Umbilical cord (tissue), 1 donor: ENCODE measurements at regions not wholly inside any gene's neighbourhood (a gene's known extent, or its start where the extent isn't known, plus 50 kb on each side); places are given as distances from the start of the nearest gene placed in this dataset.
"Not testable (repeated sequence)": the region's sequence is repeated elsewhere in the genome, so short reads cannot be mapped to it uniquely, and the experiment has no call there.

Source experiments
- DNase-seq: peaks from one replicate; pipeline ENCODE4 v3.0.0-alpha.2; 2015; ENCODE audit warnings: low spot score

DNA sequence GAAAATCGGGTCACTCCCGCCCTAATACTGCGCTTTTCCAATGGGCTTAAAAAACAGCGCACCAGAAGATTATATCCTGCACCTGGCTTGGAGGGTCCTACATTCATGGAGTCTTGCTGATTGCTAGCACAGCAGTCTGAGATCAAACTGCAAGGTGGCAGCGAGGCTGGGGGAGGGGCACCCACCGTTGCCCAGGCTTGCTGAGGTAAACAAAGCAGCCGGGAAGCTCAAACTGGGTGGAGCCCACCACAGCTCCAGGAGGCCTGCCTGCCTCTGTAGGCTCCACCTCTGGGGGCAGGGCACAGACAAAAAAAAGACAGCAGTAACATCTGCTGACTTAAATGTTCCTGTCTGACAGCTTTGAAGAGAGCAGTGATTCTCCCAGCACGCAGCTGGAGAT is 150.6 kb upstream of the ANKFN1 start:
- DNase-seq: not testable (repeated sequence)

DNA sequence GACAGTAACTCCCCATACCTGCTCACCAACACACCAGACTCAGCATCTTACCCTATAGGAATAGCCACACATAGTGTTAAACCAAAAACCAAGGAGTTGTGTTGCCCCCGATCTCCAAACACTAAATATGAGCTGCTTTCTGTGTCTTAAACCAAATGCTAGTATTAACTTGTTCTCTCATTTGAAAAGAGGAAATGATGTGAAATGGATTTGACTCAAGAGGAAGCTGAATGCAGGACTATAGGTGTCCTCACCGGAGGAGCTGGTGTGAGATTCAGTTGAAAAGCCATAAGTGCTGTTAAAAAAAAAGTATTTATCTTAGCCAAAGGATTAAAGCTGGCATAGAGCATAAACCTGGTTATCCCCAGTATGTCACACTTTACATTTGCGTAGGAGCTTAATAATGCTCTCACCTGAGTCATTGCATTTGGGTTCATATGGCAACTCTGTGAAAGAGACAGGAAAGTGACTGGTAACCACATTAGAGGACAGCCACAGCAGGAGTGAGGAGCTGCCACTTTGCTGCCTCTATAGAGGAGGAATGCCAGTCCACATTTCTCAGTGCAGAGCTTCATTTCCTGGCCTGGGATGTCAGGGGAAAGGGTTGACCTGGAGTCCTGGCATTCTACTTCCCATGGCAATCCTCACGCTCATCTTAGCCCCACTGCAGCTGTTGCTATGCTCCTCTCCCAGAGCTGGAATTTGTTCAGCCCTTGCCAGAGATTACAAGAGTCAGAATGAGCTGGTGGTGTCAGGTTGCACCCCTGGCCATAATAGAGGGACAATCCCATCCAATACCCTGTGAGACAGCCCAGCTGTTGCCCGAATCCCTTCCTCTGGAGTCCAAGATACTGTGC is 143.3 kb upstream of the ANKFN1 start:
- DNase-seq: peak; percentile 59

DNA sequence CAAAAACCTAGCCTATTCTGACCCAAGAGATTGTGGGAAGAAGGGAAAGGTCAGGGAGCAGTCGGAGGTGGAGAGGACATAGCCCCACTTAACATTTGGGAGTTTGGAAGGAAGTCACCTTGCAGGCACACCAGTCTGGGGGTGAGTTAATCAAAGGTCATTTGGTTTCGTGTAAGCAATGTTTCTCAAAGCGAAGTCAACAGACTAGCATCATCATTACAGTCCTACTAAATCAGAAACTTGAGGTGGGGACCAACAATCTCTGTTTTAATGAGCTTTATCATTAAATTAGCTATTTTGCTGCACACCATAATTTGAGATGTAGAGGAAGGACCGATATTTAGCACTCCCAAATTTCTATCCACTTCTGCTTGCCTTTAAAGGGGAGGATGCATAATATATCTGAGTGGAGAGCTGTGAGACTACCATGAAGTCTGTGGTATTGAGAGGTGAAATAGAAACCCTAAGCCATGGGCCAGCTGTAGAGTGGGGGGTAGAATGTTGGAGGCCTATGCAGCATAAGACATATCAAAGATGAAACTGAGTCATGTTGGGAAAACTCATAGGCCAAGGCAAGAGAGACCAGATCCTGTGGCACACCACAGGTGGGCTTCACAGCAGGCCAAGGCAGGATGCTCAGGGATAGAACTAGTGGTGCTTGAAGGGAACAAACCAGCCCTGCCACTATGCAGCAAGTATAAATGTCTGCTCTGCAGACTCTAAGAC is 141.7 kb upstream of the ANKFN1 start:
- DNase-seq: no peak

DNA sequence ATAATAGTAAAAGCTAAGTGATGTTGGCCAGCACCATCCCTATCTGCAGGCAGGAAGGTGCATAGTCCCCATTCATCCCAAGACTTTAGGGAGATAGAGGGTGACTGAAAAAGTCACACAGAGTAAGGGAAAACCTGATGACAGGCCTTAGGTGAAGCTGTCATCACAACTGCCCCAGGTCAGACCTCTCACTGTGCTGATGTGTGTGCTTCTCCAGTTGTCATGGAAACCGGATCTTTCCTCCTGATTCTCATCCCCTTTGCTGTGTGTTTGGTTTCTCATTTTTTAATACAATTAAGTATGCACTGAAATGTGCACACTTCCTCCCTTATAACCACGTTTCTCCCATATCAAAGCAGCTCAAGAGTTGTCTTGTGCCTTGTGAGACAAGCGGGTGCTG is 135.1 kb upstream of the ANKFN1 start:
- DNase-seq: no peak

DNA sequence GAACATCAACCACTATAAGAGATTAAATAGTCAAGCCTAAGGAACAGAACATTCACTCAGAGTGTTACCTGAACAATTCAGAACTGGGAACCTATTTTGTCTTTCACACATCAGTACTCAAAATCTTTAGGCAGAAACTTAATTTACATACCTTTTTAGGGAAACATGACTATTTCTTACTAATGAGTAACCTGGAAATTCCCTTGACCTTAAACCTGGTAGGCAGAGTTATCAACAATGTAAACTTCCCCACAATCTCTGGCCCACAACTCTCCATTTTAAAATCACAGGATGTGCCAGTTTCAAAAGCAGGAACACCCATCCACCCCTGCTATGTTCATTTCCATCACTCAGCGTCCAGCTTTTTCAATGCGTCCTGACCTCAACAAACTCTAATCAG is 132.9 kb upstream of the ANKFN1 start:
- no peak for DNase-seq

DNA sequence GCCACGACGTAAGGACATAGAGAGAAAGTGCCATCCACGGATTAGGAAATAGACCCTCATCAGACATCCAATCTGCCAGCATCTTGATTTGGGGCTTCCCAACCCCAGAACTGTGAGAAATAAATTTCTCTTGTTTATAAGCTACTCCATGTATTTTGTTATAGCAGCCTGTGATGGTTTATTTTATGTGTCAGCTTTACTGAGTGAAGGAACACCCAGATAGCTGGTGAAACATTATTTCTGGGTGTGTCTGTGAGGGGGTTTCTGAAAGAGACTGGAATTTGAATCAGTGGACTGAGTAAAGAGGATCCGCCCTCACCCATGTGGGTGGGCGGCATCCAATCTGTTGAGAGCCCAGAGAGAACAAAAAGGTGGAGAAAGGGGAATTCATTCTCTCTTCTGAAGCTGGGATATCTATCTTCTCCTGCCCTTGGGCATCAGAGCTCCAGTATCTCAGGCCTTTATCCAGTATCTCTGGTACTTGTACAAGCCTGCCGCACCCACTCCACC is 131.5 kb upstream of the ANKFN1 start:
- no peak for DNase-seq

DNA sequence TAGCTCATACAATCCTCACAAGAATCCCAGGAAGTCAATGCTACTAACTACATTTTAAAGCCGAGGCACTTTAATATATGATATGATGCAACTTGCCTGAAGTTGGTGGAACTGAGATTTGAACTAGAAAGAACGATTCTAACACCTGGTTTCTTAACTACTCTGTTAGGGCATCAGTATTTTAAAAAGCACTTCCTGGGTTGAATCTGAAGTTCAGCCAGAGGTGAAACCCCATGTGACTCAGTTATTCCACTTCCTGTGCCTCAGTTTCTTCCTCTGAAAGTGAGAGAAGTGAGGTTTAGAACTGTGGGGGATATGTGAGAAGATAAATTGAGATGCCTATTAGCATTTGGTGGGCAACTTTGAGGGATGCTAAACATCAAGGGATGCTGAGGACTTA is 129.4 kb upstream of the ANKFN1 start:
- no peak for DNase-seq

DNA sequence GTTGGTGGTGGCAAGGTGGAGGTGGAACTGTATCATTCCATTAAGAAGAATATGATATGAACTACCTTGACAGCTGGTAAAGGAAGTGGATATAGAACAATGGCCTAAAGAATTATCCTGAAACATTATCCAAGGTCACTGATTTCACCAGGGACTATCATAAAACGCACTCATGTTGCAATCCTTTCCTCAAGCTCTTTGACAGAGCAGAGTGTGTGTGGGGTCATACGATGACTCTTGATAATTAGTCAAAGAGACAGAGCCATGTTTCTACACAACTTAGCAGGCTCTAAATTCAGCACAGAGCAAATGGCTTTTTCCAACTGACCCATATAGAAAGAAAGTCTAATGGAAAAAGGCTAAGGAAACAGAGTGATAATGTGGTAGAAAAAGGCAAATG is 126.4 kb upstream of the ANKFN1 start:
- DNase-seq: no peak

DNA sequence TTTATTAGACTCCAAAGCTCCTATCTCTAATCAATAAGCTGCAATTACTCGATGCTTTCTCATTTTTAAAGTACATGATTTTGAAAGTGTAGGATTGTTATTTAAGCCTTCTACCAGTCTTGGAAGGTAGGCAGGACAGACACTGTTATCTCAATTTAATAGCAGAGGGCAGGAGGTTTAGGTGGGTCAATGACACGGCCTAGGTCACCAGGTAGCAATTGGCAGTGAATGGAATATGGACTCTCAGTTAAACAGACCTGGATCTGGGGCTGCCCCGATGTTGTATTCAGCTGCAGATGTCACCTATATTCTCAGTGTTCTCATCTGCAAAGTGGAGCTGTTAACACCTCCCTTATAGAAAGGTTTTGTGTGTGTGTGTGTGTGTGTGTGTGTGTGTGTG is 124.4 kb upstream of the ANKFN1 start:
- no peak for DNase-seq

DNA sequence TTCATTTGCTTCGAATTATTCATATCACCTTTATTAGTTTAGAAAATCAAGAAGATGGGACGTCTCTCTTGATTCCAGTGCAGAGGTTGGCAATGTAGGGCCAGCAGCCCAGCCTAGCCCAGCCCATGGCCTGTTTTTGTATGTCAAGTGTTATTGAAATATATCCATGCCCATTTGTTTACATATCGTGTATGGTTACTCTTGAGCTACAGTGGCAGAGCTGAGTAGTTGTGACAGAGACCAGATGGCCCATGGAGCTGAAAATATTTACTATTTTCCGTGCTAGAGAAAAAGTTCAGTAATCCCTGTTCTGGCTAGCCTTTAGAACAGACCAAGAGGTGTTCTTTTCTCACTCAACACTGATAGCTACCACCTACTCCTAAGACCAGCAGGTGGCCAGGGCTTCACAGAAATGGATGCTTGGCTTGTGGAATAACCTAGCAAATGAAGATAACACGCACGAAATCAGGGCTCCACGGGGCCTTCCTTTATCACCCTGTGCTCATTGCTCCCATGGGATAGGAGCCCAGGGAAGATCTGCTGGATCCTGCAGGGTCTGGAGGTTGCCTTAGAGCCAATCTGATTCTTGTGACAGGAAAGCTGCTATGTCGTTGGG is 123.2 kb upstream of the ANKFN1 start:
- peak; percentile 68 for DNase-seq

DNA sequence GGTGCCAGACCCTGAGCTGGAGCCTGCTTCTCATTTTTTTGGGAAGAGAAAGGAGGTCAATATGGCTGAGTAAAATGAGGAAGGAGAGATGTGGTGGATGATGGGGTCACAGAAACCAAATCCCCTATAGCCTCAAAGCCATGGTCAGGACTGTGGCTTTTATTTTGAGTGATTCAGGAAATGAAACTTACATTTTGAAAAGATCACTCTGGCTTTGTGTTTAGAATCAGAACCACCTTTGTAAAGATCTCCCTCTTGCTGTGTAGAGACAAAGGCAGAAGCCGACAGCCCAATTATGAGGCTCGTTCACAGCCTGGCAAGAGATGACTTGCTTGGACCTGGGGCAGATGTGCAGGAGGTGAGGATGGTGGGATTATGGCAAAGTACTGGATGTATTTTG is 121.6 kb upstream of the ANKFN1 start:
- no peak for DNase-seq

DNA sequence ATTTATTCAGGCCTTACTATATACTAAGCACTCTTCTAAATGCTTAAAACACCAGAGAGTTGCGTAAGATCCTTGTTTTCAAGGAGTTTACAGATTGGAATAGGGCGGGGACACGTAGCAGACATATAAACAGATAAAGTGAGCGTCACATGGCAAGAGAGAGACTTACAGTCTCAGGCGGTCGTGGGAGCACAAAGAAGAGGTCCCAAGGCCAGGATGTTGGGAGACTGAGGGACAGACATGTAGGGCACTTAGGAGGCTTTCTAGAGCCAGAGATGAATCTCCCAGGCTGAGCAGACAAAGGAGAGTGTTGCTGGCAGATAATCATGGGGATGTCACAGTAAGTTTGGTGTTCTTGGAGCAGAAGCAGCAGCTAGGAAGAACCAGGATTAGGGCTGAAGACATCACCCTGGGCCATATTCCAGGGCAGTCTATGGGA is 119.1 kb upstream of the ANKFN1 start:
- peak; percentile 80 for DNase-seq

DNA sequence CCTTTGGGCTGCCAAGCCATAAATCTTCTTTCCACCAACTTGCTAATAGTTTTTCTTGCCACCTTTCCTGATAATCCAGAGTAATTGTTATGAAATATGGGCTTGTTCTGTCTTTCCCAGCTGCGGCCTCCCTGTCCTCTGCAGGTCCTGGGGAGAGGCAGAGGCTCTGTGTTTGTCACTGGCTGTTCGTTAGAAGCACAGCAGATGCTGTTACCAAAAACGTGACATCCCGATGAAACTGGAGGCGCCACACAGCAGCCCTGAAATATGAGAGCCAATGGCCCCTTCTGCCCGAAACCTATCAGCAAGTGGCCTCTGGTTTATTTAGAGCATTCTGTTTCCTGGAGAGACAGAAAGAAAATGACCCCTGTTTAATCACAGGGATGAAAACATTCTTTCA is 115.1 kb upstream of the ANKFN1 start:
- no peak for DNase-seq

DNA sequence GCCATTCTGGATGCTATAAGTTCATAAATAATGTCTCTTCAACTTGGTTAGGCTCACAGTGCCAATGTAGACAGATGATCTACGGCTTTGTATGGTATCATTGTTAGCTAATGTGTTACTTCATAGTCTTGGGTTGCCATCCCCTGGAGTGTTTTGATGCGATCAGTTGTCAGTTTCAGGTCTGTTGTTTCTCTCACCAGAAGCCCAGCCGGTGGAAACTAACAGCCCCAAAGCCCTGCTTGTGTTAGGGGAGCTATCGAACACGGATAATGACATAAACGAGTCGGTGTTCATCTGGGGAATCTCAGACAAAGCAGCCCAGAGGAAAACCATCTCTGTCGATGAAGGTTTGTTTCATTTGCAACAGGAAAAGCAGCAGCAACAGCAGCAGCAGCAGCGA is 107.4 kb upstream of the ANKFN1 start:
- no peak for DNase-seq

DNA sequence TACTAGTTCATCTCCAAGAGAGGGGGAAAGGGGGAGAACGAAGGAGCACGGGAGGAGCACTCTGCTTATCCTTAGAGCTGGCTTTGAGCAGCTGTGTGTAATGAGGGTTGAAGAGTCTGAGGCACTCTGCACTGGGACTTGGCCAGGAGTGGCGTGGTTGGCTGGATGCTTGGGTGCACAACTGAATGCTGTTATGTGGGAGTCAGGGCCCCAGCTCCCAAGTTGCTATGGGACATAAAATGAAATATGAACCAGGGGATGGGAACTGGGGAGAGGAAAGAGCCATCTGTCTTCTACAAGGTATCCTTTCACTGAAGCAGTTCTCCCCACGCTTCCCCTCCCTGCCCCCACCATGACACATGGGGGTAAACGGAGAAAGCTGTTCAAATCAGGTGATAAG is 105.9 kb upstream of the ANKFN1 start:
- DNase-seq: peak; percentile 46

DNA sequence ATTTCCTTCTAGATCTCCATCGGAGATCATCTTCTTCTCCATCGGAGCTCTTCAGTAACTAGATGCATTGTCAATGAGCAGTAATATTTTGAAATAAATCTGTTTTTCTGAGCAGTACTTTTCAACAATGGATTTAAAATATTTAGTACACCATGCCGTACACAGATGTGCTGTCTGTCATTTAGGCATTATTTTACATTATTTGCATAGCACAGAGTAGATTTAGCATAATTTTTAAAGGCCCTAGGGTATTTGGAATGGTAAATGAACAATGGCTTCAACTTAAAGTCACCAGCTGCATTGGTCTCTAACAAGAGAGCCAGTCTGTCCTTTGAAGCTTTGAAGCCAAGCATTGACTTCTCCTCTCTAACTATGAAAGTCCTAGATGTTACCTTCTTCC is 95.4 kb upstream of the ANKFN1 start:
- DNase-seq: no peak

DNA sequence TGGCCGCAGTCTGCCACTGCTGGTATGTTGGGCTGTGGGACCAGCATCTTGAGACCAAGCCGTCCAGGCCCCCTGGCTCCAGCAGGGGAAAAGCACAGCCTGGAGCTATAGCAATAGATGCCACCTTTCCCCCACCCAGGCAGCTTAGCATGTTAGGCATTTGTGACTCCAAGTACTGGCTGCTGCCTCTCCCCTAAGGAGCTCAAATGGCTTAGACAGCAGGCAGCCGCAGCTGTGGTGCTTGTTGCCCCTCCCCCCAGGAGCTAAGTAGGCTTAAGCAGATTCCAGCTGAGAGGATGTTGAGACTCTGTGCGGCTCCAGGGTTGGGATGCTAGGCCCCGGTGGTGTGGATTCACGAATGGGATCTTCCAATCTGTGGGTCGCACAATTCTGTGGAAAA is 88.8 kb upstream of the ANKFN1 start:
- no peak for DNase-seq

DNA sequence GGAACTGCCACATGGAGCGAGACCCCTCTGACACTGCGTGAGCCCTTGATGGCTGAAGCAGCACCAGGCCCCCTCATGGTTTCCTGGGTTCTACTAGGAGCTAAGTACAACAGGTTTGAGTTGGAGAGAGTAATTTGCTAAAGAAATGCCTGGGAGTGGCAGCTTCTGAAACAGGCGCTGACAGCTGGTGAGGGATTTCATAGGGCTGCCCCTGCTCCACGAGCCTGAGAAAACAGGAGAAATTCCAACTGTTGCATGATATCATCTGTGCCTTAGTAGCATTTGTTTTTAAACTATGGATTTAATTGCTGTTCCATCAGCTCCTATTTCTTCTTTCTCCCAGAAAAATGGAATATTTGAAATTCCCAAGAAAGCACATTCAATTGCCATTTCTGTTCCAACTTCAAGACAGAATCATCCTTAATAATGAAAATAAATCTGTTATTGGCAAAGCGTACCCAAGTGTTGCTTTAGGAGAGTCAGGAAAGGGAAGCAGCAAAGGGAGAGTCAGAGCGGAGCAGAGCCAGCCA is 78.8 kb upstream of the ANKFN1 start:
- DNase-seq: peak; percentile 22

DNA sequence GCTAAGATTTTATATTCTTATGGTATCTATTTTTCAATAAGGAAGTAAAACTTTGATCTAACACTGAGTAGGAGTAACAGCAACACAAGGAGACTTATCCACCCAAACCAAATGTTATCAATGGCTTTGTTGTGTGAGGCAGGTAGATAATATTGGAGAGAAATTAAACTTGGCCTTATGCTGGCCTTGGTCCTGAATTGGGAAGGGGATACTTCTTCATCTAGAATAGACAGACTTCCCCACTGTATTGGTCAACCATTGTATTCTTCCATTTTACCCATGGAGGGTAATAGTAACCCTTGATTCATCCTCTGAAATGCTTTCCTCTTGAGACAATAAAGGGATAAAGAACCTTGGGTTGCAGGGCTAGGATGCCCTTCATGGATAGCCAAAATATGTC is 76.3 kb upstream of the ANKFN1 start:
- DNase-seq: no peak

DNA sequence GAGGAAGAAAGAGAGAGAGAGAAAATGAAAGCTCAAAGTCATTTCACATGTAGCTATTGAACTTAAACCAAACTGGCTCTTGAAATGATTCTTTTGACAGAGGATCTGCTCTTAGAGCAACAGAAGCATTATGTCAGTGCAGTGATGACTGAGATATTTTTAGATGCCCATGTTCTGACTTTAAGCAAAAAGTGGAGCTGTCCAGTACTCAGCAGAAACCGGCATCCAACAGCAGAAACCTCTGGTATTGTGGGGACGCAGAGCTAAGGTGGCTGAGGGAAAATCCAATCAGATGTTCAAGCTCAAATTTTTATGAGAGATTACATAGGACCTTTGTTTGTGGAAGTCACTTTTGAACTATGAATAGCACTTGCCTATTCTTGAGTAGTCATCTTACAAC is 69.8 kb upstream of the ANKFN1 start:
- DNase-seq: peak; percentile 10

DNA sequence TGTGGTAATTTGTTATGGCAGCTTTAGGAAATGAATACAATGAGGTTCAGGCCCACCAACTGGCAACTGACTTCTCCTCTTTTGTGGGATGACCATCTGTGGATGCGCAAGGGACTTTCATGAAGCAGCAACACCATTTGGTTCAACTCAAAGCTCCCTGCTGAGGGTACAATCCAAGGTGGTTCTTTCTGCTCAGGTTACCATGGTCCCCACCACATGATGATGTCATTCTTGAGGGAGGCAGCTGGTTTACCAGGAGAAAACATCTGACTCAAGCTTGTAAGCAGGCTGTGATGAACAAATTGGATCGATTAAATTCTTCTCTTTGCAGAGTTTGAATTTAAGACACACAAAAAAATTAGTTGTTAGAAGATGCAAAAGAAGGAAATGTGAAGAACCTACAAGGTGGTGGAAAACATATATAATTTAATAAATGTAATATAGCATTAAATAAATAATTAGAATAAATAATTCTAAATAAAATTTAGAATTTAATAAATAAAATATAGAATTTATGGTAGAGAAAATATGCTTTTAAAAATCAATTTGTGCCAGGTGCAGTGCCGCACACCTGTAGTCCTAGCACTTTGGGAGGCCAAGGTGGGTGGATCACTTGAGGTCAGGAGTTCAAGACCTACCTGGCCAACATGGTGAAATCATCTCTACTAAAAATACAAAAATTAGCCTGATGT is 67.6 kb upstream of the ANKFN1 start:
- DNase-seq: no peak

DNA sequence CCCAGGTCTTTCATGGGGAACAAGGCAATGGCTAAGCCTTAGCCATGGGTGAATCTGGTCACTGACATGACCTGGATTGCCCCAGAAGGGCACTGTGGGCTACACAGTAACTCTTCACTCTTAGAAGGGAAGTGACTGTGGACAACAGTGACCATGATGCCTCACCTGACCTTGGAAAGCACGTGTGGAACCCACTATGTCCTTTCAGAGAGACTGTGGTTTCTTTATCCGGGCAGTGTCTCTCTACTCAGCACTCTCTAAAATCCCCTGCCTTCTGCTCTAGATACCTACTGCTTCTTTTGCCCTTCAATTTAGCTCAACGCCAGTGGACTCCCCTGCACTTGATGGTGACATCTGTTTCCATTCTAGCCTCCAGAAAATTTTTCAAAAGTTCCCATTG is 66.1 kb upstream of the ANKFN1 start:
- no peak for DNase-seq
